Cardiac muscle cell (in vitro differentiated cells and primary cell): ENCODE measurements at regions not wholly inside any gene's neighbourhood (a gene's known extent, or its start where the extent isn't known, plus 50 kb on each side); places are given as distances from the start of the nearest gene placed in this dataset.

Experiments used
- DNase-seq, 2 donors: peaks; one replicate each; pipeline versions ENCODE4 v3.0.0 to v3.0.0-alpha.2; 2010 to 2017; ENCODE audit warnings: low read depth in 1 of 2, low spot score in 1 of 2
- H3K27ac ChIP-seq: fragments of 200-600 bp; sonication (generic); 2 replicates; pipeline ENCODE4 v1.5.1; 2016
- H3K27me3 ChIP-seq: fragments of 200-600 bp; sonication (generic); 2 replicates; pipeline ENCODE4 v1.6.0; 2016; ENCODE audit warnings: control low read depth
- H3K36me3 ChIP-seq: fragments of 200-600 bp; sonication (generic); 2 replicates; pipeline ENCODE4 v1.5.1; 2016; ENCODE audit warnings: control low read depth
- H3K4me1 ChIP-seq: fragments of 200-600 bp; sonication (generic); 2 replicates; pipeline ENCODE4 v1.8.1; 2017; ENCODE audit warnings: low read depth, mild to moderate bottlenecking, mixed run types
- H3K4me3 ChIP-seq: fragments of 200-600 bp; sonication (generic); 2 replicates; pipeline ENCODE4 v1.5.1; 2016; ENCODE audit warnings: mild to moderate bottlenecking
- H3K9me3 ChIP-seq: fragments of 200-600 bp; sonication (generic); 2 replicates; pipeline ENCODE4 v1.5.1; 2017; ENCODE audit warnings: low read depth, mild to moderate bottlenecking, control low read depth
- TF ChIP-seq, protein P1 (sequence below): IDR thresholded peaks from 2 replicates; pipeline ENCODE4 v1.5.1; 2012; ENCODE audit warnings: low read depth, mild to moderate bottlenecking, low read length

DNA sequence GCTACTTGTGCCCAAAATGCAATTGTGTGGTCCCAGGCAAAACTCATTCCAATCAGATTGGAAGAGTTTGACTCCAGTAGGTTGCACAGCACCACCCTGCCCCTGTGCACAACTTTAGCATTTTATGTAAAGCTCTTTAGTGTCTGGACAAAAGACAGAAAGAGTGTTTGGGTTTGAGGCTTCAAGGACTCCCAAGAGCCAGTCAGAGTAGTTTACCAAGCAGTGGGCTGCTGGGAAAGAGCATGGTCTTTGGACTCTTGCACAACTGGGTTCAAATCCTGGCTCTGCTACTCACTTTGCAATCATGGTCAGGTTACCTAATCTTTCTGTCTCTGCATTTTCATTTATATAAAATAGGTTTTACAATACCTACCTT, 75.8 kb upstream of the UMPS start:
- TF ChIP-seq, protein P1, sequence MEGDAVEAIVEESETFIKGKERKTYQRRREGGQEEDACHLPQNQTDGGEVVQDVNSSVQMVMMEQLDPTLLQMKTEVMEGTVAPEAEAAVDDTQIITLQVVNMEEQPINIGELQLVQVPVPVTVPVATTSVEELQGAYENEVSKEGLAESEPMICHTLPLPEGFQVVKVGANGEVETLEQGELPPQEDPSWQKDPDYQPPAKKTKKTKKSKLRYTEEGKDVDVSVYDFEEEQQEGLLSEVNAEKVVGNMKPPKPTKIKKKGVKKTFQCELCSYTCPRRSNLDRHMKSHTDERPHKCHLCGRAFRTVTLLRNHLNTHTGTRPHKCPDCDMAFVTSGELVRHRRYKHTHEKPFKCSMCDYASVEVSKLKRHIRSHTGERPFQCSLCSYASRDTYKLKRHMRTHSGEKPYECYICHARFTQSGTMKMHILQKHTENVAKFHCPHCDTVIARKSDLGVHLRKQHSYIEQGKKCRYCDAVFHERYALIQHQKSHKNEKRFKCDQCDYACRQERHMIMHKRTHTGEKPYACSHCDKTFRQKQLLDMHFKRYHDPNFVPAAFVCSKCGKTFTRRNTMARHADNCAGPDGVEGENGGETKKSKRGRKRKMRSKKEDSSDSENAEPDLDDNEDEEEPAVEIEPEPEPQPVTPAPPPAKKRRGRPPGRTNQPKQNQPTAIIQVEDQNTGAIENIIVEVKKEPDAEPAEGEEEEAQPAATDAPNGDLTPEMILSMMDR = no peak
- Histone ChIP-seq H3K4me1 (peaks cover 53% of the 10 kb centered on the region), H3K36me3 (peaks cover 11% of the 10 kb centered on the region), H3K27me3 (no peaks in the 10 kb centered on the region), H3K4me3 (no peak overlapping the region), H3K27ac (peak overlapping the region; percentile 93), H3K9me3 (no peaks in the 10 kb centered on the region)
- DNase-seq = no peak

DNA sequence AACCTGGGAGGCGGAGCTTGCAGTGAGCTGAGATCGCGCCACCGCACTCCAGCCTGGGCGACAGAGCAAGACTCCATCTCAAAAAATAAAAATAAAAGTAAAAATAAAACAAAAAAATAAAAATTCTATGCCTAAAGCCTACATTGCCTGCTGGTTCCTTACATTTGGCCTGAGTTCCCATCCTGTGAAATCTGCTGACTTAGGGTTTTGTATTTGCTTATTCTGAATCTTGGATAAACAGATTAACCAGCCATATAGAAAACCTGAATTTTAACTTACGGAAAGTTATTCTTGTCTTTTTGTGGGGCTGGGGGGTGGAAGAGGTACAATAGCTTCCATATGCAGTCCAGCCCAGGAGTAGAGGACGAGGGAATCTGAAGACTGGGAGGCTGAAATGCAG, 73.7 kb upstream of the UMPS start:
- Histone ChIP-seq H3K27me3 (no peaks in the 10 kb centered on the region), H3K4me1 (peaks cover 41% of the 10 kb centered on the region), H3K9me3 (no peaks in the 10 kb centered on the region), H3K4me3 (no peak overlapping the region), H3K36me3 (peaks cover 14% of the 10 kb centered on the region), H3K27ac (no peak overlapping the region)
- DNase-seq = no peak
- TF ChIP-seq, protein P1 = no peak

DNA sequence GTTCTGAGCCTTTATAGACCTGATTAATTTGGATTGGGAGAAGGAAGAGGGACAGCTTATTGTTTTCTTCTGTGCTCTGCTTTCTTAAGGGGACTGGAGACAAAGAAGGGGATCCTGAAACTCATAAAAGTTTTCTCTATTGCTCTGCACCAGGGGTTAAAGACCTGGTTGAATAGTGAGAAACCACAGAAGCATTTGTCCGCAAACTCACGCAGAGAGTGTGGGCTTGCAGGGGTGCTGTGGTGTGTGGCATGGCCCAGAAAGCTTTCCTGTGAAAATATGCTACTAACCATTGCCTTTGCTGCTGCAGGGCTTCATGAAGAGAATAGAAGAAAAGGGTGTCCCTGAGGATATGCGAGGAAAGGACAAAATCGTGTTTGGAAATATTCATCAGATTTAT, 73.1 kb upstream of the UMPS start:
- Histone ChIP-seq H3K4me1 (peaks cover 41% of the 10 kb centered on the region), H3K36me3 (peaks cover 16% of the 10 kb centered on the region), H3K27ac (no peak overlapping the region), H3K4me3 (no peak overlapping the region), H3K27me3 (no peaks in the 10 kb centered on the region), H3K9me3 (no peaks in the 10 kb centered on the region)
- DNase-seq = no peak
- TF ChIP-seq, protein P1 = no peak

DNA sequence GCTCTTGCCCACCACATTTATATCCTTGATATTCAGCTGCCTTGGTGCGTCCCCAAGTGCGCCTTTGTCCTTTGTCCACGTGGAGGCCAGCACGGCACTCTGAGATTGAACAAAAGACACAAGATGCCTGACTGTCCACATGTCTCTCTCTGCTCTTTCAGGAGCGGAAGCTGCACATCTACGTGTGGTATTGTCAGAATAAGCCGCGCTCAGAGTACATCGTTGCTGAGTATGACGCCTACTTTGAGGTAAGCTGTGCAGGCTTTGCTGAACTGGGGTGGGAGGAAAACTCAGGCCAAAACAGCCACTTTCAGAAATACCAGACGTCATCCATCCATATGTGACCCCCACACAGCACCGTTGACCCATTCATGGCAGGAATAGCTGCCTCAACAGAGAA, 72.0 kb upstream of the UMPS start:
- TF ChIP-seq, protein P1 = no peak
- H3K27me3 ChIP-seq = no peaks in the 10 kb centered on the region
- no peaks in the 10 kb centered on the region for H3K9me3 ChIP-seq
- DNase-seq = no peak
- H3K4me3 ChIP-seq = no peak overlapping the region
- H3K27ac ChIP-seq = no peak overlapping the region
- peaks cover 16% of the 10 kb centered on the region for H3K36me3 ChIP-seq
- peaks cover 44% of the 10 kb centered on the region for H3K4me1 ChIP-seq

DNA sequence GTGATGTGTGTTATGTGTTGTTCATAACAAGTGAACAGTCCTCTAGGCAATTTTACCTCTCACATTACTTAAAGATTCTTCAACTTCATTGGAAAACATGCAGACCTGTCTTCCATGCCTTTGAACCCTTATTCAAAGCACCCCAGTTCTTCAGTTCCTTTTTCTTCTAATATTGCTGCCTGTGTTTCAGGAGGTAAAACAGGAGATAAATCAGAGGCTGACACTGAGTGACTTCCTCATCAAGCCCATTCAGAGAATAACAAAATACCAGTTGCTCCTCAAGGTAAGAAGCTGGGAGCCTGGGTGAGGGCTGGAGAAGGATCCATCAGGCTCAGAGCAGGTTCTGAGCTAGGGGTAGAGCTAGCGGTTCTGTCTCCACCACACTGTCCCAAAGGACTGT, 71.1 kb upstream of the UMPS start:
- Histone ChIP-seq H3K9me3 (no peaks in the 10 kb centered on the region), H3K27me3 (no peaks in the 10 kb centered on the region), H3K4me3 (no peak overlapping the region), H3K36me3 (peaks cover 16% of the 10 kb centered on the region), H3K4me1 (peaks cover 35% of the 10 kb centered on the region), H3K27ac (no peak overlapping the region)
- TF ChIP-seq, protein P1 = no peak
- no peak for DNase-seq

DNA sequence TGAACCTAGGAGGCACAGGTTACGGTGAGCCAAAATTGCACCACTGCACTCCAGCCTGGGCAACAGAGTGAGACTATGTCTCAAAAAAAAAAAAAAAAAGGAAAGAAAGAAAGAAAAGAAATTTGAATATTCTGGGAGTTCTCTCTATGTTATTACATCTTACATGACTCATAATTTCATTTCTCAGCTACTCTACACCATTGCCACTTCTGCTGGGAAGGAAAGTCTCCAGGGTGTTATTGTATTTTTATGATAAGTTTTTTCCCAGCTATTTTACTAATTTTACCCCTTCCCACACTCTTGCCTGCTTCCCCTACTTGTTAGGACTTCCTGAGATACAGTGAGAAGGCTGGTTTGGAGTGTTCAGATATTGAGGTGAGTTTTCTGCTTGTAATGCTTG, 69.7 kb upstream of the UMPS start:
- no peak overlapping the region for H3K4me3 ChIP-seq
- no peak overlapping the region for H3K27ac ChIP-seq
- H3K4me1 ChIP-seq = peaks cover 21% of the 10 kb centered on the region
- no peaks in the 10 kb centered on the region for H3K9me3 ChIP-seq
- H3K27me3 ChIP-seq = no peaks in the 10 kb centered on the region
- DNase-seq = no peak
- peaks cover 16% of the 10 kb centered on the region for H3K36me3 ChIP-seq
- TF ChIP-seq, protein P1 = no peak
